Neural cell (in vitro differentiated cells): ENCODE measurements at regions not wholly inside any gene's neighbourhood (a gene's known extent, or its start where the extent isn't known, plus 50 kb on each side); places are given as distances from the start of the nearest gene placed in this dataset.

Experiments
- H2AFZ ChIP-seq: fragments of 200-600, 300-800 bp; sonication (generic), shearing (Covaris generic); 2 replicates; pipeline ENCODE4 v1.6.0; 2014; ENCODE audit warnings: low read depth, mild to moderate bottlenecking, antibody characterized with exemption, low read length, moderate library complexity
- H3F3A ChIP-seq: fragments of 200-600 bp; shearing (Covaris generic); 2 replicates; pipeline ENCODE4 v1.6.1; 2016; ENCODE audit warnings: mild to moderate bottlenecking, moderate library complexity, mixed read lengths, antibody characterized with exemption, low read length; ENCODE audit not compliant: insufficient read depth, poor library complexity, severe bottlenecking
- H3K27ac ChIP-seq: fragments of 200-600, 300-800 bp; sonication (generic), shearing (Covaris generic); 2 replicates; pipeline ENCODE4 v1.5.1; 2014; ENCODE audit warnings: mild to moderate bottlenecking, low read length, moderate library complexity
- H3K27me3 ChIP-seq: fragments of 300-800, 200-600 bp; sonication (generic), shearing (Covaris generic); 2 replicates; pipeline ENCODE4 v1.6.0; 2014; ENCODE audit warnings: mild to moderate bottlenecking, low read depth, low read length, moderate library complexity; ENCODE audit not compliant: insufficient read depth
- H3K36me3 ChIP-seq: fragments of 300-800, 200-600 bp; sonication (generic), shearing (Covaris generic); 2 replicates; pipeline ENCODE4 v1.5.1; 2014; ENCODE audit warnings: mild to moderate bottlenecking, antibody characterized with exemption, low read length, moderate library complexity; ENCODE audit not compliant: insufficient read depth
- H3K4me2 ChIP-seq: fragments of 300-800, 200-600 bp; sonication (generic), shearing (Covaris generic); 2 replicates; pipeline ENCODE4 v1.6.0; 2014; ENCODE audit warnings: mild to moderate bottlenecking, low read length
- H3K4me3 ChIP-seq: fragments of 300-800, 200-600 bp; sonication (generic), shearing (Covaris generic); 2 replicates; pipeline ENCODE4 v1.5.1; 2014; ENCODE audit warnings: mild to moderate bottlenecking, low read length, moderate library complexity
- H3K79me2 ChIP-seq: fragments of 200-600 bp; shearing (Covaris generic); replicated peaks from 2 replicates; pipeline ENCODE4 v1.6.0; 2014; ENCODE audit warnings: mild to moderate bottlenecking, low read length, moderate library complexity; ENCODE audit not compliant: insufficient read depth
- H3K9ac ChIP-seq: fragments of 300-800, 200-600 bp; sonication (generic), shearing (Covaris generic); 2 replicates; pipeline ENCODE4 v1.6.1; 2016; ENCODE audit warnings: mild to moderate bottlenecking, low read length, mixed read lengths
- H3K9me2 ChIP-seq: fragments of 200-600 bp; shearing (Covaris generic); 2 replicates; pipeline ENCODE4 v1.6.1; 2016; ENCODE audit warnings: mild to moderate bottlenecking, low read length, mixed read lengths; ENCODE audit not compliant: insufficient read depth
- H3K9me3 ChIP-seq: fragments of 200-600, 300-800 bp; sonication (generic), shearing (Covaris generic); 2 replicates; pipeline ENCODE4 v1.6.1; 2016; ENCODE audit warnings: mild to moderate bottlenecking, mixed run types, low read length, moderate library complexity, mixed read lengths
- H4K20me1 ChIP-seq: fragments of 200-600 bp; shearing (Covaris generic); 2 replicates; pipeline ENCODE4 v1.6.1; 2016; ENCODE audit warnings: mild to moderate bottlenecking, mixed run types; ENCODE audit not compliant: insufficient read depth
- CTCF ChIP-seq: fragments of 450-650 bp; IDR thresholded peaks from 2 replicates; pipeline ENCODE4 v1.5.1; 2014; ENCODE audit warnings: antibody characterized with exemption, mild to moderate bottlenecking, moderate library complexity; ENCODE audit not compliant: poor library complexity, severe bottlenecking
- EP300 ChIP-seq: fragments of 450-650 bp; conservative IDR thresholded peaks from 2 replicates; pipeline ENCODE4 v1.6.1; 2014; ENCODE audit warnings: antibody characterized with exemption, mild to moderate bottlenecking, moderate library complexity; ENCODE audit not compliant: poor library complexity, severe bottlenecking
- EZH2 ChIP-seq: fragments of 200-600, 300-800 bp; shearing (Covaris generic), sonication (generic); IDR thresholded peaks from 2 replicates; pipeline ENCODE4 v1.6.1; 2014; ENCODE audit warnings: antibody characterized with exemption, low read length, borderline replicate concordance, mild to moderate bottlenecking; ENCODE audit not compliant: insufficient read depth, poor library complexity, severe bottlenecking
- MXI1 ChIP-seq: fragments of 450-650 bp; conservative IDR thresholded peaks from 2 replicates; pipeline ENCODE4 v1.6.1; 2014; ENCODE audit warnings: antibody characterized with exemption, mild to moderate bottlenecking; ENCODE audit not compliant: poor library complexity, severe bottlenecking
- POLR2AphosphoS5 ChIP-seq: IDR thresholded peaks from 2 replicates; pipeline ENCODE4 v1.6.1; 2012
- RAD21 ChIP-seq: fragments of 450-650 bp; conservative IDR thresholded peaks from 2 replicates; pipeline ENCODE4 v1.6.1; 2014; ENCODE audit warnings: antibody characterized with exemption, mild to moderate bottlenecking, moderate library complexity
- REST ChIP-seq: IDR thresholded peaks from 2 replicates; pipeline ENCODE4 v1.6.1; 2012; ENCODE audit warnings: borderline replicate concordance
- SMC3 ChIP-seq: fragments of 450-650 bp; conservative IDR thresholded peaks from 2 replicates; pipeline ENCODE4 v1.6.1; 2014; ENCODE audit warnings: antibody characterized with exemption, mild to moderate bottlenecking, moderate library complexity; ENCODE audit not compliant: poor library complexity
- TAF1 ChIP-seq: IDR thresholded peaks from 2 replicates; pipeline ENCODE4 v1.6.1; 2012; ENCODE audit warnings: low read depth

- Histone ChIP-seq H3K9me2 (no peaks in the 10 kb centered on the region), H3K4me2 (no peak overlapping the region), H3K9me3 (no peaks in the 10 kb centered on the region), H3K4me3 (no peak overlapping the region), H2AFZ (no peak overlapping the region), H3K9ac (no peak overlapping the region), H4K20me1 (no peaks in the 10 kb centered on the region), H3K79me2 (no peaks in the 10 kb centered on the region), H3K27ac (no peak overlapping the region), H3F3A (no peaks in the 10 kb centered on the region), H3K27me3 (no peaks in the 10 kb centered on the region), H3K36me3 (no peaks in the 10 kb centered on the region)
- TF ChIP-seq EP300 (no peak), MXI1 (no peak), POLR2AphosphoS5 (no peak), TAF1 (no peak)
These were observed 104.1 kb upstream of the PCBD1 start for GRCh38 chr10:70992436-70992835.

- no peak for TF ChIP-seq RAD21
- no peak for TF ChIP-seq EZH2
- TF ChIP-seq CTCF: no peak
- TF ChIP-seq MXI1: no peak
- Histone ChIP-seq H3K9me3 (no peaks in the 10 kb centered on the region), H2AFZ (no peak overlapping the region), H3K79me2 (no peaks in the 10 kb centered on the region), H3K4me2 (no peak overlapping the region), H4K20me1 (no peaks in the 10 kb centered on the region), H3F3A (no peaks in the 10 kb centered on the region), H3K9ac (no peak overlapping the region), H3K27ac (no peak overlapping the region), H3K9me2 (no peaks in the 10 kb centered on the region), H3K27me3 (no peaks in the 10 kb centered on the region), H3K4me3 (no peak overlapping the region), H3K36me3 (no peaks in the 10 kb centered on the region)
These were observed 104.7 kb upstream of the PCBD1 start for GRCh38 chr10:70993051-70993450.

GRCh38 chr10:70996549-70996948 is 108.2 kb upstream of the PCBD1 start:
- H3K9me2 ChIP-seq: no peaks in the 10 kb centered on the region
- H3K4me2 ChIP-seq: no peak overlapping the region
- no peak for TF ChIP-seq SMC3
- TF ChIP-seq RAD21: no peak
- TF ChIP-seq MXI1: no peak
- no peak for TF ChIP-seq CTCF
- TF ChIP-seq REST: no peak
- TF ChIP-seq TAF1: no peak
- TF ChIP-seq POLR2AphosphoS5: no peak
- TF ChIP-seq EZH2: no peak
- TF ChIP-seq EP300: no peak
- H3K36me3 ChIP-seq: no peaks in the 10 kb centered on the region
- no peaks in the 10 kb centered on the region for H3K79me2 ChIP-seq
- no peaks in the 10 kb centered on the region for H4K20me1 ChIP-seq
- H2AFZ ChIP-seq: no peak overlapping the region
- no peak overlapping the region for H3K4me3 ChIP-seq
- H3K9me3 ChIP-seq: no peaks in the 10 kb centered on the region
- no peak overlapping the region for H3K27ac ChIP-seq
- no peaks in the 10 kb centered on the region for H3K27me3 ChIP-seq
- H3K9ac ChIP-seq: no peak overlapping the region
- H3F3A ChIP-seq: no peaks in the 10 kb centered on the region
